ENCODE measurements at regions not wholly inside any gene's neighbourhood (a gene's known extent, or its start where the extent isn't known, plus 50 kb on each side); places are given as distances from the start of the nearest gene placed in this dataset.

DNA sequence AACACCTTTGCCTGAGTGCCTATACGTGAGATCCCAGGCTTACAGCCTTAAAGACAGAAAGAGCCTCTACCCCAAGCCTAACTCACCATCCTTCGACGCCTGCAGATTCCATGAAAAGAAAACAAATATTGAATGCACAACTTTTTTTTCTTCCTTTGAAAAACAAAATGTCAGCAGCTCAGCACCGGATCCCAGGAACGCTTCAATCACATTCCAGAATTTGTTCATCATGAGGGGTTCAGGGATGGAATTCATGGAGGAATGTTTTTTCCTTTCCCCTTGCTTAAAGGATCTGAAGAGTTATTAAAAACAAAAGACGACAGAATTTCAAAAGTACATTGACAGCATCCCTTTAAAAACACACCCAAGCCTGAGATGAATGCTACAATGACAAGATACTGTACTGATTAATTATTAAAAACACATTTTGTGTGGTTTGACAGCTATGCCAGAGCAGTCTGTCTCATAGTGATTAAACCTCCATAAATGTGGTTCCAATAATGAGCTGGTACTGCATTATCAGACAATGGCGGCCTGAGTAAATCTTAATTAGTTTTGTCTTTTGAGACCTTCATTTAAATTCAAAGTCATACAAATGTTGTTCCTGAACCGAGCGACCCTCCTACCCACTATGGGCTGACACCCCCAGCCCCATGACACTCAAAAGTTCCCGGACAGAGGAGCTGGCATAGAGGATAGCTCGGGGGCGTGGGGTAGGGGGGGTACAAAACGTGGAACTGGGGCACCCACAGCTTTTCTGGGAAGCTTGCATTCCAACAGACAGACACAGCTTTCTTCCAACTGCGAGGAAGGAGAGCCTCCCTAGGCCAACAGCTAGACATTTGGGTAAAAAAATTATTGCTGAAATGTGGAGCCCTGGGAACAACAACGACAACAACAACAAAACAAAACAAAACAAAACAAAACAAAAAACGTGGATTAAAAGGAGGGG is 227.5 kb downstream of the TTC32 start:
- TF ChIP-seq, protein P1, sequence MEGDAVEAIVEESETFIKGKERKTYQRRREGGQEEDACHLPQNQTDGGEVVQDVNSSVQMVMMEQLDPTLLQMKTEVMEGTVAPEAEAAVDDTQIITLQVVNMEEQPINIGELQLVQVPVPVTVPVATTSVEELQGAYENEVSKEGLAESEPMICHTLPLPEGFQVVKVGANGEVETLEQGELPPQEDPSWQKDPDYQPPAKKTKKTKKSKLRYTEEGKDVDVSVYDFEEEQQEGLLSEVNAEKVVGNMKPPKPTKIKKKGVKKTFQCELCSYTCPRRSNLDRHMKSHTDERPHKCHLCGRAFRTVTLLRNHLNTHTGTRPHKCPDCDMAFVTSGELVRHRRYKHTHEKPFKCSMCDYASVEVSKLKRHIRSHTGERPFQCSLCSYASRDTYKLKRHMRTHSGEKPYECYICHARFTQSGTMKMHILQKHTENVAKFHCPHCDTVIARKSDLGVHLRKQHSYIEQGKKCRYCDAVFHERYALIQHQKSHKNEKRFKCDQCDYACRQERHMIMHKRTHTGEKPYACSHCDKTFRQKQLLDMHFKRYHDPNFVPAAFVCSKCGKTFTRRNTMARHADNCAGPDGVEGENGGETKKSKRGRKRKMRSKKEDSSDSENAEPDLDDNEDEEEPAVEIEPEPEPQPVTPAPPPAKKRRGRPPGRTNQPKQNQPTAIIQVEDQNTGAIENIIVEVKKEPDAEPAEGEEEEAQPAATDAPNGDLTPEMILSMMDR (conservative IDR thresholded peaks at IDR 0.05) = no peak
- TF ChIP-seq EZH2 (IDR thresholded peaks at IDR 0.05; ENCODE audit: low read depth) = no peak
